ENCODE measurements at regions not wholly inside any gene's neighbourhood (a gene's known extent, or its start where the extent isn't known, plus 50 kb on each side); places are given as distances from the start of the nearest gene placed in this dataset.

DNA sequence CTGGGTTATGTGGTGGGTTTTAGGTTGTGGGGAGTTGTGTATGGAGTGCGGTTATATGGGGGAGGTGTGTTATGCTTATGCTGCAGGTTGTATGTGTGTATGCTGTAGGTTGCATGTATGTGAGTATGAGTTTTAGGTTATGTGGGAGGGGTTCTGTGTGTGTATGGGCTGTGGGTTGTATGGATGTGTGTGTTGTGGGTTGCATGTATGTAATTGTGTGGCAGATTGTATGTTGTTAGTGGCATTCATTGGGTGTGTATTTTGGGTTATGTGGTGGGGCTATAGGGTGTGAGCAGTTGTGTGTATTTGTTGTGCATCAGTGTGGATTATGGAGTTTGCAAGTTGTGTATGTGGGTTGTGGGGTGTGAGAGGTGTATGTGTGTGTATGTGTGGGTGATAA is 277.4 kb downstream of the NPIPA8 start:
- no peaks in the 10 kb centered on the region for H3K27me3 ChIP-seq
- DNase-seq (ENCODE audit: low read depth in 1 of 2, low spot score in 1 of 2) = no peak
- no peak overlapping the region for H3K4me3 ChIP-seq
- no peak overlapping the region for H3K27ac ChIP-seq
- H3K4me1 ChIP-seq (ENCODE audit: low read depth) = no peaks in the 10 kb centered on the region
- no peaks in the 10 kb centered on the region for H3K9me3 ChIP-seq (ENCODE audit: low read depth)
- no peaks in the 10 kb centered on the region for H3K36me3 ChIP-seq
- no peak for TF ChIP-seq CTCF (IDR thresholded peaks at IDR 0.05; ENCODE audit: low read depth, low read length)

DNA sequence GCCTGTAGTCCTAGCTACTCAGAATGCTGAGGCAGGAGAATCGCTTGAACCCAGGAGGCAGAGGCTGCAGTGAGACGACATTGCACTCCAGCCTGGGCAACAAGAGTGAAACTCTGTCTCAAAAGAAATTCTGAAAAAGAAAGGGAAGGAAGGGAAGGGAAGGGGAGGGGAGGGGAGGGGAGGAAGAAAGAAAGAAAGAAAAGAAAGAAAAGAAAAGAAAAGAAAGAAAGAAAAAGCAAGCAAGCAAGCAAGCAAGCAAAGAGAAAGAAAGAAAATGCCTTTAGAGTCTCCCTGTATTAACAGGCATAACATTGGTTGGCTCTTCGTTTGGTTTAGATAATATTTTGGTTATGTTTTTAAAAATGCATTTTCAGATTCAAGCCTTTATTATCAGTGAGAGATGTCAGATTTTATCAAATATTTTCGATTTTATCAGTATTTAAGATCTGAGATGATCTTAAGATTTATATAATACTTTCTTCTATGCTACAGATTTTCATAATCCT is 281.1 kb downstream of the NPIPA8 start:
- Histone ChIP-seq H3K27me3 (no peaks in the 10 kb centered on the region), H3K36me3 (no peaks in the 10 kb centered on the region), H3K4me1 (ENCODE audit: low read depth) (no peaks in the 10 kb centered on the region), H3K9me3 (ENCODE audit: low read depth) (no peaks in the 10 kb centered on the region), H3K27ac (no peak overlapping the region), H3K4me3 (no peak overlapping the region)
- no peak for TF ChIP-seq CTCF (IDR thresholded peaks at IDR 0.05; ENCODE audit: low read depth, low read length)
- no peak for DNase-seq (ENCODE audit: low read depth in 1 of 2, low spot score in 1 of 2)

GRCh38 chr16:18050777-18051176 is 285.8 kb downstream of the NPIPA8 start:
- Histone ChIP-seq H3K9me3 (ENCODE audit: low read depth) (no peaks in the 10 kb centered on the region), H3K4me3 (no peak overlapping the region), H3K27me3 (no peaks in the 10 kb centered on the region), H3K4me1 (ENCODE audit: low read depth) (no peaks in the 10 kb centered on the region), H3K27ac (no peak overlapping the region), H3K36me3 (no peaks in the 10 kb centered on the region)
- DNase-seq (ENCODE audit: low read depth in 1 of 2, low spot score in 1 of 2) = no peak
- TF ChIP-seq CTCF (IDR thresholded peaks at IDR 0.05; ENCODE audit: low read depth, low read length) = no peak

GRCh38 chr16:18050234-18050633 is 286.3 kb downstream of the NPIPA8 start:
- no peak overlapping the region for H3K27ac ChIP-seq
- DNase-seq (ENCODE audit: low read depth in 1 of 2, low spot score in 1 of 2) = no peak
- H3K36me3 ChIP-seq = no peaks in the 10 kb centered on the region
- no peaks in the 10 kb centered on the region for H3K27me3 ChIP-seq
- TF ChIP-seq CTCF (IDR thresholded peaks at IDR 0.05; ENCODE audit: low read depth, low read length) = no peak
- H3K4me3 ChIP-seq = no peak overlapping the region
- no peaks in the 10 kb centered on the region for H3K9me3 ChIP-seq (ENCODE audit: low read depth)
- H3K4me1 ChIP-seq (ENCODE audit: low read depth) = no peaks in the 10 kb centered on the region

- Histone ChIP-seq H3K4me1 (ENCODE audit: low read depth) (no peaks in the 10 kb centered on the region), H3K36me3 (no peaks in the 10 kb centered on the region), H3K27me3 (no peaks in the 10 kb centered on the region), H3K9me3 (ENCODE audit: low read depth) (no peaks in the 10 kb centered on the region), H3K27ac (no peak overlapping the region), H3K4me3 (no peak overlapping the region)
- no peak for TF ChIP-seq CTCF (IDR thresholded peaks at IDR 0.05; ENCODE audit: low read depth, low read length)
- no peak for DNase-seq (ENCODE audit: low read depth in 1 of 2, low spot score in 1 of 2)
Measured at GRCh38 chr16:18049547-18050133, 286.9 kb downstream of the NPIPA8 start.
